GM10266 (cell line): ENCODE measurements at regions not wholly inside any gene's neighbourhood (a gene's known extent, or its start where the extent isn't known, plus 50 kb on each side); places are given as distances from the start of the nearest gene placed in this dataset.

Experiments used
- DNase-seq: peaks from one replicate; pipeline ENCODE4 v3.0.0; 2012; ENCODE audit errors: extremely low spot score
- CTCF ChIP-seq: IDR thresholded peaks from 2 replicates; pipeline ENCODE4 v1.5.1; 2012; ENCODE audit warnings: mild to moderate bottlenecking, low read depth; ENCODE audit not compliant: control insufficient read depth, insufficient read depth; ENCODE audit errors: missing control alignments

- TF ChIP-seq CTCF, result no peak
Observed at GRCh38 chr13:50668049-50668448, 175.4 kb downstream of the DLEU7 start.

GRCh38 chr13:50668691-50669271 lies 174.7 kb downstream of the DLEU7 start:
- DNase-seq, result no peak
- no peak for TF ChIP-seq CTCF

More at GRCh38 chr13:50668049-50668448, 175.4 kb downstream of the DLEU7 start:
- DNase-seq, result no peak

- DNase-seq, result no peak
Observed at GRCh38 chr13:50670272-50670671, 173.2 kb downstream of the DLEU7 start.

GRCh38 chr13:50670847-50671496 lies 172.5 kb downstream of the DLEU7 start:
- no peak for TF ChIP-seq CTCF
- no peak for DNase-seq

More at GRCh38 chr13:50670272-50670671, 173.2 kb downstream of the DLEU7 start:
- no peak for TF ChIP-seq CTCF

GRCh38 chr13:50671497-50671850 lies 172.0 kb downstream of the DLEU7 start:
- no peak for TF ChIP-seq CTCF
- no peak for DNase-seq

GRCh38 chr13:50672025-50672424 lies 171.5 kb downstream of the DLEU7 start:
- no peak for DNase-seq
- no peak for TF ChIP-seq CTCF

GRCh38 chr13:50675651-50676050 lies 167.8 kb downstream of the DLEU7 start:
- DNase-seq, result no peak
- TF ChIP-seq CTCF, result no peak
